K562 (cell line): ENCODE measurements at regions not wholly inside any gene's neighbourhood (a gene's known extent, or its start where the extent isn't known, plus 50 kb on each side); places are given as distances from the start of the nearest gene placed in this dataset.

Experiments
- ATAC-seq: fragments of 200-7000 bp; cut with Tn5 transposase; 3 replicates; pipeline ENCODE4 v1.9.1; 2020; ENCODE audit warnings: moderate library complexity
- BruUV-seq: library from RNA; stranded (reverse); fragments of 400-500 nt; replicated peaks from 2 replicates; lab custom pipeline; 2021; lab: Mats Ljungman, UMichigan
- CTCF ChIA-PET: fragments of 300-600 bp; formaldehyde crosslinking; extraction: SDS; loops from one replicate; lab custom pipeline; 2021; ENCODE audit warnings: low intra/inter-chr PET ratio; lab: Yijun Ruan, JAX
- POLR2A ChIA-PET: fragments of 300-600, 350-650 bp; sonication (Branson Sonifier 250); formaldehyde crosslinking; extraction: SDS; loops from one replicate; lab custom pipeline; 2021; ENCODE audit warnings: antibody characterized with exemption, inconsistent platforms; lab: Yijun Ruan, JAX
- DNase-seq, 4 experiments: peaks; one replicate each; pipeline versions ENCODE4 v3.0.0 to v3.0.0-alpha.2; 2011 to 2018; ENCODE audit warnings: low spot score in 3 of 4, mixed read lengths in 3 of 4; ENCODE audit errors: extremely low read depth in 1 of 4
- FAIRE-seq: peaks from 2 replicates; lab custom pipeline; 2011; peaks lifted over from hg19 to GRCh38; lab: Jason Lieb, UNC
- H2AFZ ChIP-seq: 2 replicates; pipeline ENCODE4 v1.6.0; 2011; ENCODE audit warnings: low read depth, low read length, control low read depth, inconsistent platforms
- H3K27ac ChIP-seq: fragments of 200-600 bp; 3 replicates; pipeline ENCODE4 v1.8.0; 2011; ENCODE audit warnings: low read depth, mild to moderate bottlenecking, control low read depth, inconsistent platforms, low read length, moderate library complexity, mixed read lengths; ENCODE audit errors: extremely low read depth
- H3K27me3 ChIP-seq, 2 experiments: fragments of 300-600 bp in 1 of 2; 2 replicates in 1 of 2; 3 replicates in 1 of 2; pipeline versions ENCODE4 v1.6.0 to v1.8.0; 2011; ENCODE audit warnings: inconsistent platforms in 2 of 2, low read length in 2 of 2, mild to moderate bottlenecking in 1 of 2, mixed read lengths in 1 of 2, moderate library complexity in 1 of 2; ENCODE audit not compliant: control insufficient read depth in 2 of 2, insufficient read depth in 2 of 2
- H3K36me3 ChIP-seq: fragments of 300-600 bp; 3 replicates; pipeline ENCODE4 v1.8.0; 2011; ENCODE audit warnings: mild to moderate bottlenecking, low read length, inconsistent platforms; ENCODE audit not compliant: control insufficient read depth, insufficient read depth
- H3K4me1 ChIP-seq, 2 experiments: fragments of 200-600 bp in 1 of 2; replicated peaks in 1 of 2; 2 replicates in 1 of 2; 3 replicates in 1 of 2; pipeline versions ENCODE4 v1.5.1 to v1.8.0; 2011; ENCODE audit warnings: inconsistent platforms in 2 of 2, low read length in 2 of 2, mild to moderate bottlenecking in 1 of 2, mixed read lengths in 1 of 2, moderate library complexity in 1 of 2; ENCODE audit not compliant: control insufficient read depth in 2 of 2, insufficient read depth in 2 of 2
- H3K4me2 ChIP-seq: 2 replicates; pipeline ENCODE4 v1.6.1; 2011; ENCODE audit warnings: low read length, control low read depth, inconsistent platforms, mixed read lengths; ENCODE audit not compliant: insufficient read depth
- H3K4me3 ChIP-seq: fragments of 200-600 bp; sonication (generic), shearing (Covaris generic); 2 replicates; pipeline ENCODE4 v1.5.1; 2016; ENCODE audit warnings: control low read depth, inconsistent platforms
- H3K79me2 ChIP-seq: fragments of 200-600 bp; 3 replicates; pipeline ENCODE4 v1.8.0; 2011; ENCODE audit warnings: low read length, inconsistent platforms; ENCODE audit not compliant: control insufficient read depth, insufficient read depth
- H3K9ac ChIP-seq, 2 experiments: 2 replicates each; pipeline versions ENCODE4 v1.6.0 to v1.6.1; 2011; ENCODE audit warnings: low read depth in 2 of 2, low read length in 2 of 2, control low read depth in 1 of 2, inconsistent platforms in 1 of 2, mild to moderate bottlenecking in 1 of 2, mixed read lengths in 1 of 2; ENCODE audit not compliant: insufficient read depth in 1 of 2
- H3K9me1 ChIP-seq: one replicate; pipeline ENCODE4 v1.6.0; 2011; ENCODE audit warnings: inconsistent platforms, mild to moderate bottlenecking, low read length, moderate library complexity; ENCODE audit not compliant: control insufficient read depth, insufficient read depth
- H3K9me3 ChIP-seq: replicated peaks from 2 replicates; pipeline ENCODE4 v1.5.1; 2011; ENCODE audit warnings: low read depth, low read length, inconsistent platforms; ENCODE audit not compliant: control insufficient read depth, insufficient read depth
- H4K20me1 ChIP-seq: replicated peaks from 2 replicates; pipeline ENCODE4 v1.6.1; 2011; ENCODE audit warnings: low read length, inconsistent platforms, mixed read lengths; ENCODE audit not compliant: control insufficient read depth, insufficient read depth
- ASH1L ChIP-seq: fragments of 450-650 bp; IDR thresholded peaks from 2 replicates; pipeline ENCODE4 v1.6.1; 2018; ENCODE audit warnings: borderline replicate concordance, mild to moderate bottlenecking, low read depth; ENCODE audit not compliant: partially characterized antibody
- BACH1 ChIP-seq: fragments of 200-800 bp; sonication (Bioruptor generic); IDR thresholded peaks from 2 replicates; pipeline ENCODE4 v1.6.1; 2016; ENCODE audit warnings: missing genetic modification characterization, missing compliant biosample characterization
- CBX1 ChIP-seq: sonication (generic); IDR thresholded peaks from 2 replicates; pipeline ENCODE4 v1.6.1; 2016; ENCODE audit warnings: antibody characterized with exemption, low read depth, mild to moderate bottlenecking
- HMGXB4 ChIP-seq: sonication (generic); formaldehyde crosslinking; IDR thresholded peaks from 2 replicates; pipeline ENCODE4 v1.8.1; 2023; ENCODE audit warnings: mild to moderate bottlenecking, missing genetic modification reagents
- KAT2B ChIP-seq: IDR thresholded peaks from one replicate; pipeline ENCODE4 v1.6.1; 2012; ENCODE audit warnings: low read depth, mild to moderate bottlenecking, control low read depth, inconsistent platforms, low read length, moderate library complexity
- MBD2 ChIP-seq: sonication (generic); IDR thresholded peaks from 2 replicates; pipeline ENCODE4 v1.6.1; 2016; ENCODE audit warnings: low read depth, borderline replicate concordance
- RHOXF2B ChIP-seq: fragments of 250-450 bp; sonication (Bioruptor Pico); conservative IDR thresholded peaks from 2 replicates; pipeline ENCODE4 v1.5.1; 2021
- ZNF24 ChIP-seq: fragments of 450-650 bp; IDR thresholded peaks from 2 replicates; pipeline ENCODE4 v1.6.1; 2016
- ZNF444 ChIP-seq: fragments of 250-450 bp; sonication (Bioruptor Pico); IDR thresholded peaks from 2 replicates; pipeline ENCODE4 v1.4.0; 2020; ENCODE audit warnings: mild to moderate bottlenecking, moderate library complexity
- in situ Hi-C: fragments of 300-500 bp; cut with MboI; formaldehyde crosslinking; loops from 4 replicates; pipeline ENCODE4 v1.15.0; 2018; ENCODE audit warnings: inconsistent platforms, mixed read lengths
- intact Hi-C: fragments of 100-400 bp; cut with micrococcal nuclease; formaldehyde crosslinking; loops from 2 replicates; pipeline ENCODE4 v1.14.2; 2022
- TF ChIP-seq, protein P1 (sequence below), 3 experiments: fragments of 200-800 bp in 1 of 3; sonication (Bioruptor generic) in 1 of 3; sonication (generic) in 1 of 3; formaldehyde crosslinking in 1 of 3; IDR thresholded peaks; 2 replicates each; pipeline versions ENCODE4 v1.6.1 to v1.8.0; 2016 to 2022; ENCODE audit warnings: mild to moderate bottlenecking in 2 of 3, missing compliant biosample characterization in 2 of 3, missing genetic modification characterization in 2 of 3, missing genetic modification reagents in 1 of 3
- TF ChIP-seq, protein P2 (sequence below), 2 experiments: IDR thresholded peaks in 1 of 2; conservative IDR thresholded peaks in 1 of 2; 2 replicates each; pipeline ENCODE4 v1.6.1; 2016; ENCODE audit warnings: low read depth in 2 of 2, mild to moderate bottlenecking in 1 of 2, missing compliant biosample characterization in 1 of 2, missing genetic modification characterization in 1 of 2, moderate library complexity in 1 of 2

DNA sequence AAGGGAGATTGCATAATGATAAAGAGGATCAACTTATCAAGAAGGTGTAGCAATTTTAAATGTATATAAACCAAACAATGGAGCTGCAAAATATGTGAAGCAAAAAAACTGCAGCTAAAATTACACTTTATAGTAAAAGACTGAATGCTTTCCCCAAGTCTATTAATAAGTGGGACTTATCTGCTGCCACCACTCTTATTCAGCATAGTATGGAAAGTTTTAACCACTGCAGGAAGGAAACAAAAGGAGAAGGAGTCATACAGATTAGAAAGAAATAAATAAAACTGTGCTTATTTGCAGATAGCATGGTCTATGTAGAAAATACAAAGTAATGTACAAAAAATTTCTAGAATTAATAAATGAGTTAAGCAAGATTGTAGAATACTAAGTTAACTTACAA is 94.1 kb upstream of the GK2 start:
- no peaks in the 10 kb centered on the region for H4K20me1 ChIP-seq
- no peak overlapping the region for H3K4me2 ChIP-seq
- H2AFZ ChIP-seq = no peak overlapping the region
- H3K9me3 ChIP-seq = no peaks in the 10 kb centered on the region
- no peaks in the 10 kb centered on the region for H3K79me2 ChIP-seq
- no peaks in the 10 kb centered on the region for H3K27me3 ChIP-seq
- H3K9ac ChIP-seq = no peak overlapping the region
- no peaks in the 10 kb centered on the region for H3K4me1 ChIP-seq
- FAIRE-seq (no peak), DNase-seq (no peak), ATAC-seq (no peak)
- in situ Hi-C loops (no loop called here), intact Hi-C loops (no loop called here)
- POLR2A ChIA-PET = no interaction called here
- no peak overlapping the region for H3K4me3 ChIP-seq
- CTCF ChIA-PET = no interaction called here
- no peak overlapping the region for H3K27ac ChIP-seq
- H3K9me1 ChIP-seq = no peaks in the 10 kb centered on the region
- no peaks in the 10 kb centered on the region for H3K36me3 ChIP-seq
- TF ChIP-seq MBD2 (no peak), BACH1 (tag) (no peak), ZNF24 (no peak), KAT2B (no peak), CBX1 (no peak), HMGXB4 (CRISPR knock-in tag) (no peak), RHOXF2B (CRISPR knock-in tag) (no peak), ZNF444 (CRISPR knock-in tag) (no peak), ASH1L (no peak)
- TF ChIP-seq, protein P1, sequence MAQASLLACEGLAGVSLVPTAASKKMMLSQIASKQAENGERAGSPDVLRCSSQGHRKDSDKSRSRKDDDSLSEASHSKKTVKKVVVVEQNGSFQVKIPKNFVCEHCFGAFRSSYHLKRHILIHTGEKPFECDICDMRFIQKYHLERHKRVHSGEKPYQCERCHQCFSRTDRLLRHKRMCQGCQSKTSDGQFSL (CRISPR knock-in tag; IDR thresholded peaks at IDR 0.05) = no peak
- TF ChIP-seq, protein P1 (tag; IDR thresholded peaks at IDR 0.05) = no peak
- TF ChIP-seq, protein P2, sequence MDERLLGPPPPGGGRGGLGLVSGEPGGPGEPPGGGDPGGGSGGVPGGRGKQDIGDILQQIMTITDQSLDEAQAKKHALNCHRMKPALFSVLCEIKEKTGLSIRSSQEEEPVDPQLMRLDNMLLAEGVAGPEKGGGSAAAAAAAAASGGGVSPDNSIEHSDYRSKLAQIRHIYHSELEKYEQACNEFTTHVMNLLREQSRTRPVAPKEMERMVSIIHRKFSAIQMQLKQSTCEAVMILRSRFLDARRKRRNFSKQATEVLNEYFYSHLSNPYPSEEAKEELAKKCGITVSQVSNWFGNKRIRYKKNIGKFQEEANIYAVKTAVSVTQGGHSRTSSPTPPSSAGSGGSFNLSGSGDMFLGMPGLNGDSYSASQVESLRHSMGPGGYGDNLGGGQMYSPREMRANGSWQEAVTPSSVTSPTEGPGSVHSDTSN (CRISPR knock-in tag; IDR thresholded peaks at IDR 0.05; ENCODE audit: low read depth) = no peak
- TF ChIP-seq, protein P2 (tag; conservative IDR thresholded peaks at IDR 0.05; ENCODE audit: low read depth) = no peak
- no TSS peak for BruUV-seq
